Large intestine (tissue), 3 donors: ENCODE measurements at regions not wholly inside any gene's neighbourhood (a gene's known extent, or its start where the extent isn't known, plus 50 kb on each side); places are given as distances from the start of the nearest gene placed in this dataset.
"Not testable (repeated sequence)": the region's sequence is repeated elsewhere in the genome, so short reads cannot be mapped to it uniquely, and the experiment has no call there.

Source experiments
- DNase-seq, 2 donors: peaks; one replicate each; pipeline versions ENCODE4 v3.0.0 to v3.0.0-alpha.2; 2013
- H3K27ac ChIP-seq: one replicate; pipeline ENCODE4 v1.5.1; 2013; ENCODE audit warnings: low read length
- H3K27me3 ChIP-seq: 2 replicates; pipeline ENCODE4 v1.6.1; 2013; ENCODE audit warnings: low read length; ENCODE audit not compliant: control insufficient read depth, insufficient read depth
- H3K36me3 ChIP-seq: 2 replicates; pipeline ENCODE4 v1.6.1; 2013; ENCODE audit warnings: low read length; ENCODE audit not compliant: control insufficient read depth, insufficient read depth
- H3K4me1 ChIP-seq: one replicate; pipeline ENCODE4 v1.6.1; 2013; ENCODE audit warnings: low read length; ENCODE audit not compliant: control insufficient read depth, insufficient read depth
- H3K4me3 ChIP-seq: one replicate; pipeline ENCODE4 v1.5.1; 2013; ENCODE audit warnings: low read length
- H3K9me3 ChIP-seq: one replicate; pipeline ENCODE4 v1.6.1; 2013; ENCODE audit warnings: mild to moderate bottlenecking, low read depth, low read length, moderate library complexity; ENCODE audit not compliant: control insufficient read depth
- WGBS: methylation state at CpG from one replicate; pipeline ENCODE4 v1.1.5; 2013; ENCODE audit warnings: low lambda C conversion rate; ENCODE audit not compliant: insufficient coverage; 5-methylcytosine and 5-hydroxymethylcytosine counted together

DNA sequence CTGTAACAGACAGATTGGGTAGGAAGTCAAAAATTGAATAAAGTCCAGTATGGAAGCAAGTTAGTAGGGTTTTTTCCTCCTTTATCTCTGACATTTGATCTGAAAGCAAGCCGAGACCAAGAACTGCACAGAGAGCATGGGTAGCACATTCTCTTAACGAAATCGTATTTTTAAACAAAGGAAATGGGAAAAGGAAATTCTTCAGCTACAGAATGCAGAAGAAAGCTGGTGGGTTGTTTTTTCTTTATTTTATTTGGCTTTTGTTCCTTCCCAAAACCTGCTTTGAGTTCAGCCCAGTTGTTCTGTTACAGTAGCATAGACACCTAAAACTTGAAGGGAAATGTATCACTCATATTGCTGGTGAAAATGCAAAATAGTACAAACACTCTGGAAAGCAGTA is 397.0 kb downstream of the GBE1 start:
- no peaks in the 10 kb centered on the region for H3K27me3 ChIP-seq
- no peaks in the 10 kb centered on the region for H3K36me3 ChIP-seq
- WGBS, result 42% methylated on average over 2 of the region's 3 CpGs
- no peak for DNase-seq
- H3K27ac ChIP-seq, result no peak overlapping the region
- no peaks in the 10 kb centered on the region for H3K4me1 ChIP-seq
- H3K4me3 ChIP-seq, result no peak overlapping the region
- H3K9me3 ChIP-seq, result no peaks in the 10 kb centered on the region

DNA sequence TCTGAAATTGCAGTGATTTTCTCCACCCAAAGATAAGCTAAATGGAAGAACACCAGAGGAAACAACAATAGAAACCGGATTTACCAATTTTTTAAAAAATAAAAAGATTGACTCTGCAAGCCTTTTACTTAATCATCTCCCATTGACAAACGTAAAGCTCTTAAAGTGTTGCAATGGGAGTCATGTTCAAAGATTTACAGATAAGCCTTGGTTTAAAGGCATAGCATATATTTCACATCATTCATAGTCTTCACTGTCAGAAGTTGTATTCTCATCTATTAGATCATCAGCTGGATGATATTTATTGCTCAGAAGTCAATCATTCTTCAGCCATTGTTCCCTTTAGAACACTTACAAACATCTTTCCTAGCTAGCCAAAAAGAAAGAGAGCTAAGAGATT is 397.6 kb downstream of the GBE1 start:
- WGBS, result no CpG with 5 or more reads among the region's 2 CpGs
- no peaks in the 10 kb centered on the region for H3K36me3 ChIP-seq
- DNase-seq, result no peak
- H3K9me3 ChIP-seq, result no peaks in the 10 kb centered on the region
- no peak overlapping the region for H3K27ac ChIP-seq
- no peaks in the 10 kb centered on the region for H3K27me3 ChIP-seq
- H3K4me3 ChIP-seq, result no peak overlapping the region
- no peaks in the 10 kb centered on the region for H3K4me1 ChIP-seq

DNA sequence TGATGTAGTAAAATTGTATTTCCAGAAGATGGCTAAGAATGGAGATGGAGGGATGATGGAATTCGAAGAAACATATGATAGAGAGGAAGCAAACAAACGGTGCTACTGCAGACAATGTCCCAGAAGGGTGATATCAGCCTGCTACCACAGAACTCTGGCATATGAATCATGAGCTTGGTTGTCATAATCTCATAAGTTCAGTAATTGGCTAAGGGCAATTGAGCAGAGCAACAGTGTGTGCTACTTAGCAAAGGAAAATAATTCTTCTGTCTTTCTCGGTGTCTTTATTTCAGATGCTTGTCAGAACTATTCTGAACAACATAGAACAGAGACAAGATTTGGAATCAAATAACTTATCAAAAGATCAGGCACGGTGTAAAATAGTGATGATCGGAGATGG is 407.3 kb downstream of the GBE1 start:
- DNase-seq, result no peak
- H3K9me3 ChIP-seq, result no peaks in the 10 kb centered on the region
- WGBS, result 80% methylated on average over 2 of the region's 5 CpGs
- H3K4me1 ChIP-seq, result no peaks in the 10 kb centered on the region
- no peak overlapping the region for H3K4me3 ChIP-seq
- no peaks in the 10 kb centered on the region for H3K27me3 ChIP-seq
- H3K36me3 ChIP-seq, result no peaks in the 10 kb centered on the region
- no peak overlapping the region for H3K27ac ChIP-seq

DNA sequence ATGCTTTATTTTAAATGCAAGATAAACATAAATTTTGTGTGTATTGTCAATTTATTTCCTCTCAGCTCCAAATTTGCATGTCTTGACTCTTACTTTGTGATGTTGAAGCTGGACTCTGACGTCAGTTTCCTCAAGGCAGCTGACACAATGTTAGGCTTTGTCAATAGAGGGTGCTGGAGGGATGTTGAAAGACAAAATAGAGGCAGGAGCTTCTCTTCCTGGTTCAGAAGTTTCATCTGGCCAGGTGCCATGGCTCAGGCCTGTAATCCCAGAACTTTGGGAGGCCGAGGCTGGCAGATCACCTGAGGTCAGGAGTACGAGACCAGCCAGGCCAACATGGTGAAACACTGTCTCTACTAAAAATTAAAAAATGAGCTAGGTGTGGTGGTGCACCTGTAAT is 408.6 kb downstream of the GBE1 start:
- DNase-seq, result peak; percentile 36 to 57
- WGBS, result no CpG with 5 or more reads among the region's 3 CpGs
- no peak overlapping the region for H3K27ac ChIP-seq
- no peak overlapping the region for H3K4me3 ChIP-seq
- no peaks in the 10 kb centered on the region for H3K4me1 ChIP-seq
- no peaks in the 10 kb centered on the region for H3K27me3 ChIP-seq
- no peaks in the 10 kb centered on the region for H3K36me3 ChIP-seq
- no peaks in the 10 kb centered on the region for H3K9me3 ChIP-seq

DNA sequence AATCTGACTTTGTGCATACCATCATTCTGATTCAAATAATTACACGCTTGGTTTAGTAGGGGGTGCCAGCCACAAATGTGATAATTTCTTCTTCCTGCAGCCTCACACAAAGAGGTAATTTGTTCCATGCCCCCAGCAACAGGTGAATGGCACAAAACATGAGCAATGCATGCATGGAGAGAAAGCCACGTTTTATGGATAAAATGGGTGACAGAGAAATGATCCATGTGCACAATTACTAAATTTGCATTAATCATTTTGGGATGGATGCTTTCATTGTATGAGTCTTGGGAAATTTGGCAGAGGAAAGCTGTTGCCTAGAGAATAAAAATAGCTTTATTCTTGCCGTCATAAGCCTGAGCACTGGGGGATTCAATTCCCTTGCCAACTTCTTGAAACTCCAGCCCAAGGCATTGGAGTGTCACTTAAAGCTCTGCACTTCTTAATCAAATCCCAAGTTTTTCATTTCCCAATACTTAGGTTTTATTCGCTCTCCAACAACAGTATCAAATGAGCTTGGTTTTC is 411.6 kb downstream of the GBE1 start:
- 100% methylated on average over 1 of the region's 4 CpGs for WGBS
- Histone ChIP-seq H3K27me3 (no peaks in the 10 kb centered on the region), H3K27ac (no peak overlapping the region), H3K9me3 (no peaks in the 10 kb centered on the region), H3K4me3 (no peak overlapping the region), H3K4me1 (no peaks in the 10 kb centered on the region), H3K36me3 (no peaks in the 10 kb centered on the region)
- DNase-seq, result no peak

DNA sequence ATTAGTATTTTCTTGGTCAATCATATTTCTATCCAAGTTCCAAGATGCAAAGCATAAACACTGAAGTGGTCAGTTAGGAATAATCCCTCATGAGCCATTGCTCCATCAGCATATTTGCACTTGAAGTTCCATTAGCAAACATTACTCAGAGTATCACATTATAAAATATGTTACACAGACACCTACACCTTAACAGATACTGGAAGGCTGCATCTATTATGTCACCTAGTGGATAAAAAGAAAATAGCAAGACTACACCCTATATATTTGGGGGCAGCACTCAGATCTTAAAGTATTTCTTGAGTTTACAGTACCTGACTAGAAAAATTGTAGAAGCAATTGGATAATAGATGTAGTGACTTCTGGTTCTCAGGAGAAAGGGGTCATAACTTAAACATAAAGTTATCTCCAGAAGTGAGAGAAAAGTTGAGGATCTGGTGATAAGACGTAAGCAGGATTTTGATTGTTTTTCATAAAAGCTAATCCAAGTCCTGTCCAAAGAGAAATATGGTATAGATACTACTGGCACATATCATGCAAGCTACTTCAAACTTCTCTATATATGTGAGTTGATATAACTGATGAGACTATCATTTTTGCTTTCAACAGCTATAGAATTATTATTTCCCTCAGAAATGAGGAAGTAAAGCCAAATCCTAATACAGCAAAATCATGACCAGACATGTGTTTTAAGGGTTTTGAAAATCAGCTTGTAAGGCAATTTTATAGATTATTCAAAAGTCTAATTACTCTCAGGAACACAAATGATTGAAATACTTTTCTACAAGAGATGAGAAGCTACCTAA is 422.2 kb downstream of the GBE1 start:
- H3K4me1 ChIP-seq, result no peaks in the 10 kb centered on the region
- H3K9me3 ChIP-seq, result no peaks in the 10 kb centered on the region
- H3K27me3 ChIP-seq, result no peaks in the 10 kb centered on the region
- no peak overlapping the region for H3K4me3 ChIP-seq
- H3K27ac ChIP-seq, result no peak overlapping the region
- peak in 1 of 2 donors; percentile 15 for DNase-seq
- H3K36me3 ChIP-seq, result no peaks in the 10 kb centered on the region
- 100% methylated on average over 1 of the region's 1 CpG for WGBS

DNA sequence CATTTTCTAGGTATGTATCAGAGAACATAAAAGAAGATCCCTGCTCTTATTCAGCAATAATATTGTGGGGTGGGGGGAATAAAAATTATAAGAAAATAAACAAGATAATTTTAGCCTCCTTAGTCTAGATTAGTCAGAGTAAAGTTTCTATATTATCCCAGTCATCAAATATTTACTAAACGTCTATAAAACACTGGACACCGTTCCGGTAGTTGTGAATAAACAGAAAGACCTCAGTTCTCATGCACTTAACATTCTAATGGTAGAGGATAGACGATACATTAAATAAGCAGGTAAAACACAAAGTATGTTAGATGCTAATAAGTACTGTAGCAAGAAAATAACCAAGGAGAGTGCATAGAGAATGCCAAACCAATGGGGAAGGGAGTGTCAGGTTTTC is 425.0 kb downstream of the GBE1 start:
- H3K4me1 ChIP-seq, result no peaks in the 10 kb centered on the region
- no peaks in the 10 kb centered on the region for H3K36me3 ChIP-seq
- no peaks in the 10 kb centered on the region for H3K27me3 ChIP-seq
- no peak for DNase-seq
- WGBS, result 53% methylated on average over 2 of the region's 4 CpGs
- H3K9me3 ChIP-seq, result no peaks in the 10 kb centered on the region
- no peak overlapping the region for H3K27ac ChIP-seq
- H3K4me3 ChIP-seq, result no peak overlapping the region

DNA sequence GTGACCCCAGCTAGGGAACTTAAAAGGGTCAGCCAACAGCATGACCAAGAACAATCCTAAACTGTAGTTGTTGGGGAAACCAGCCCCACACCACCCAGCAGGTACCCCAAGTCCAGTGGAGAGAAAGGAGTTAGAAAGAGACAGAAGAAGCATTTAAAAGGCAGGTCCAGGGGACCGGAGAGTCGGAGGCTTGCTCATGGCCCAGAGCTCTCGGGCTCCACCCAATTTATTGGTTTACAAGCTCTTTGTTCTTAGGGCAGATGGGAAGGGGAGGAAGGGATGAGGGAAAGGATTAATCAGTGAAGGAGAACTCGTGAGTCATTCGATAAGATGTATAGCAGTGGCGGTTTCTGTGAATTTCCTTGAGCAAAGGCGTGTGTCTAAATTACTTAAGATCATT is 431.6 kb downstream of the GBE1 start:
- 87% methylated on average over 3 of the region's 7 CpGs for WGBS
- DNase-seq, result peak; percentile 15 to 31
- not testable (repeated sequence) for H3K9me3 ChIP-seq, H3K4me1 ChIP-seq, H3K36me3 ChIP-seq, H3K4me3 ChIP-seq, H3K27me3 ChIP-seq
- peak overlapping the region; percentile 35 for H3K27ac ChIP-seq

DNA sequence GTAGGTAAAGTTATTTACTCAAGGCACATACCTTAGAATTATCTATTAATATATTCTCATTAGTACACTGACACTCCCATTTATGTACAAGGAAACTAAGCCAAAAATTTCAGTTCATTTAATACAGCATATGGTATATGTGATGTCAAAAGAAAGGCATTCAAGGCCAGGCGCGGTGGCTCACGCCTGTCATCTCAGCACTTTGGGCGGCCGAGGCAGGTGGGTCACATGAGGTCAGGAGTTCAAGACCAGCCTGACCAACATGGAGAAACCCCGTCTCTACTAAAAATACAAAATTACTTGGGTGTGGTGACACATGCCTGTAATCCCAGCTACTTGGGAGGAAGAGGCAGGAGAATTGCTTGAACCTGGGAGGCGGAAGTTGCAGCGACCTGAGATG is 435.2 kb downstream of the GBE1 start:
- H3K27me3 ChIP-seq, result no peaks in the 10 kb centered on the region
- no peaks in the 10 kb centered on the region for H3K36me3 ChIP-seq
- WGBS, result 100% methylated on average over 2 of the region's 8 CpGs
- H3K4me3 ChIP-seq, result no peak overlapping the region
- peaks cover 2% of the 10 kb centered on the region for H3K4me1 ChIP-seq
- no peak overlapping the region for H3K27ac ChIP-seq
- no peak for DNase-seq
- H3K9me3 ChIP-seq, result no peaks in the 10 kb centered on the region

DNA sequence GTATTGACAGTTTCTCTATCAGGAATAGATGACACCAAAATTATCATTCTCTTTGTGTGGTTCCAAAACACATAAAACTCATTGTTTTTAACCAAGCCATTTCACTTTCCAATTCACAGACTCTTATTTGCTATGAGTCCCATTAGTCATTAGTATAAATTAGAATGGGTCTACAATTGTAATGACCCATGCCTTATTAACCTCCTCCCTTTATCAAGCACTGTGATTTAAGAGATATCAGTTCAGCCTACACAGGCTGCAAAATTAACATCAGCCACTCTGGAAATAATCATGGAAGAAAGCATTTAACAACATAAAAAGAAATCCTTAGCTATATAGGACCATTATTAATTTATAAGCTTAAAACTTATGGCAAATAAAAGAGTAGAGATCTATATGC is 440.6 kb downstream of the GBE1 start:
- Histone ChIP-seq H3K4me3 (no peak overlapping the region), H3K27me3 (no peaks in the 10 kb centered on the region), H3K36me3 (no peaks in the 10 kb centered on the region), H3K9me3 (no peaks in the 10 kb centered on the region), H3K4me1 (no peaks in the 10 kb centered on the region), H3K27ac (no peak overlapping the region)
- no peak for DNase-seq

DNA sequence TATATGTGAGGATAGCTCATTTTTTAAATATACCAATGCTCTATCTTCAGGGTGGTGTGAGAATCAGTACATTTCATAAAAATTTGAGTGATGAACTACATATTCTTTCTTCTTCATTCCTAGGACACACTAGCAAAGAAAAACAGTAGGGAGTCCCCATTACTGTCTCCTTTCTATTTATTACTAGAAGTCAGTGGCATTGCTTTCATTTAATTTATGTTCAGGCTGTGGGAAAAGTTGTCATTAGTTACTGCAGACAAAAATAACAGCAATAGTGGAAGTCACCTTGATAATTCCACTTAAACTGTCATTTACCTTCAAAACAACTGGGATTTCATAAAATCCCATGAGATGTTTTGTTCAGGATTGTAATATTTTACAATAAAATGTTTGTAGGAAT is 446.4 kb downstream of the GBE1 start:
- no peaks in the 10 kb centered on the region for H3K27me3 ChIP-seq
- no peak for DNase-seq
- H3K4me1 ChIP-seq, result no peaks in the 10 kb centered on the region
- no peak overlapping the region for H3K27ac ChIP-seq
- no peak overlapping the region for H3K4me3 ChIP-seq
- H3K9me3 ChIP-seq, result no peaks in the 10 kb centered on the region
- H3K36me3 ChIP-seq, result no peaks in the 10 kb centered on the region
